Left ventricle myocardium inferior (tissue), 1 donor: ENCODE measurements at regions not wholly inside any gene's neighbourhood (a gene's known extent, or its start where the extent isn't known, plus 50 kb on each side); places are given as distances from the start of the nearest gene placed in this dataset.

ENCODE experiments used
- DNase-seq: peaks from one replicate; pipeline ENCODE4 v3.0.0-alpha.2; 2020
- H3K27ac ChIP-seq: fragments of 200-600 bp; replicated peaks from 2 replicates; pipeline ENCODE4 v1.8.0; 2021
- H3K27me3 ChIP-seq: fragments of 200-600 bp; 2 replicates; pipeline ENCODE4 v1.8.0; 2021; ENCODE audit warnings: low read depth
- H3K36me3 ChIP-seq: fragments of 200-600 bp; 2 replicates; pipeline ENCODE4 v1.8.0; 2021
- H3K4me1 ChIP-seq: fragments of 200-600 bp; 2 replicates; pipeline ENCODE4 v1.8.0; 2021
- H3K4me3 ChIP-seq: fragments of 200-600 bp; 2 replicates; pipeline ENCODE4 v1.8.0; 2021; ENCODE audit warnings: mild to moderate bottlenecking, moderate library complexity
- H3K9me3 ChIP-seq: fragments of 200-600 bp; replicated peaks from 2 replicates; pipeline ENCODE4 v1.8.0; 2021
- CTCF ChIP-seq: fragments of 200-600 bp; IDR thresholded peaks from 2 replicates; pipeline ENCODE4 v1.8.0; 2021; ENCODE audit warnings: antibody characterized with exemption, mild to moderate bottlenecking, borderline replicate concordance
- intact Hi-C: fragments of 100-400 bp; cut with micrococcal nuclease; formaldehyde crosslinking; loops from one replicate; pipeline ENCODE4 v1.11.0; 2022
- donor health status: DM: no; HTN: yes; CAD: no; lungs with severe emphysema.

GRCh38 chr7:18408868-18409267 lies 86.7 kb upstream of the HDAC9 start:
- Histone ChIP-seq H3K9me3 (no peaks in the 10 kb centered on the region), H3K4me3 (no peak overlapping the region)

GRCh38 chr7:18413447-18413846 lies 82.1 kb upstream of the HDAC9 start:
- Histone ChIP-seq H3K27ac (no peak overlapping the region), H3K9me3 (no peaks in the 10 kb centered on the region), H3K4me1 (no peaks in the 10 kb centered on the region), H3K36me3 (no peaks in the 10 kb centered on the region), H3K4me3 (no peak overlapping the region), H3K27me3 (no peaks in the 10 kb centered on the region)
- no peak for TF ChIP-seq CTCF
- intact Hi-C loops, result no loop called here
- DNase-seq, result no peak

More at GRCh38 chr7:18408868-18409267, 86.7 kb upstream of the HDAC9 start:
- DNase-seq, result no peak
- H3K4me1 ChIP-seq, result no peaks in the 10 kb centered on the region
- no peak for TF ChIP-seq CTCF
- no peaks in the 10 kb centered on the region for H3K36me3 ChIP-seq
- intact Hi-C loops, result no loop called here
- H3K27ac ChIP-seq, result no peak overlapping the region
- no peaks in the 10 kb centered on the region for H3K27me3 ChIP-seq

- intact Hi-C loops, result no loop called here
- Histone ChIP-seq H3K9me3 (no peaks in the 10 kb centered on the region), H3K27ac (no peak overlapping the region), H3K4me1 (no peaks in the 10 kb centered on the region), H3K36me3 (no peaks in the 10 kb centered on the region), H3K27me3 (no peaks in the 10 kb centered on the region), H3K4me3 (no peak overlapping the region)
- no peak for DNase-seq
- TF ChIP-seq CTCF, result no peak
Observed at GRCh38 chr7:18414885-18415284, 80.7 kb upstream of the HDAC9 start.

- intact Hi-C loops, result no loop called here
- no peaks in the 10 kb centered on the region for H3K27me3 ChIP-seq
- peaks cover 13% of the 10 kb centered on the region for H3K4me1 ChIP-seq
- no peaks in the 10 kb centered on the region for H3K9me3 ChIP-seq
- no peak for DNase-seq
- no peak for TF ChIP-seq CTCF
- no peaks in the 10 kb centered on the region for H3K36me3 ChIP-seq
- H3K27ac ChIP-seq, result no peak overlapping the region
- H3K4me3 ChIP-seq, result no peak overlapping the region
Observed at GRCh38 chr7:18416988-18417387, 78.6 kb upstream of the HDAC9 start.

- intact Hi-C loops, result no loop called here
- H3K9me3 ChIP-seq, result no peaks in the 10 kb centered on the region
- H3K27me3 ChIP-seq, result no peaks in the 10 kb centered on the region
- H3K4me1 ChIP-seq, result peaks cover 17% of the 10 kb centered on the region
- no peak overlapping the region for H3K4me3 ChIP-seq
- TF ChIP-seq CTCF, result no peak
- DNase-seq, result no peak
- H3K36me3 ChIP-seq, result no peaks in the 10 kb centered on the region
- no peak overlapping the region for H3K27ac ChIP-seq
Observed at GRCh38 chr7:18419456-18419855, 76.1 kb upstream of the HDAC9 start.

GRCh38 chr7:18420108-18420507 lies 75.4 kb upstream of the HDAC9 start:
- Histone ChIP-seq H3K4me3 (no peak overlapping the region), H3K36me3 (no peaks in the 10 kb centered on the region), H3K27me3 (no peaks in the 10 kb centered on the region), H3K9me3 (no peaks in the 10 kb centered on the region), H3K27ac (no peak overlapping the region), H3K4me1 (peaks cover 17% of the 10 kb centered on the region)
- no peak for DNase-seq
- no peak for TF ChIP-seq CTCF
- intact Hi-C loops, result no loop called here
